ENCODE measurements at regions not wholly inside any gene's neighbourhood (a gene's known extent, or its start where the extent isn't known, plus 50 kb on each side); places are given as distances from the start of the nearest gene placed in this dataset.

- DNase-seq, result no peak
Observed at GRCh38 chr1:60419023-60419422, 345.5 kb upstream of the C1orf87 start.

GRCh38 chr1:60415696-60416095 lies 342.1 kb upstream of the C1orf87 start:
- no peak for DNase-seq

- DNase-seq, result no peak
Observed at GRCh38 chr1:60413091-60413490, 339.5 kb upstream of the C1orf87 start.

- no peak for DNase-seq
Observed at GRCh38 chr1:60411591-60411990, 338.0 kb upstream of the C1orf87 start.

GRCh38 chr1:60402816-60403215 lies 329.2 kb upstream of the C1orf87 start:
- DNase-seq, result no peak

- no peak for DNase-seq
Observed at GRCh38 chr1:60402216-60402615, 328.6 kb upstream of the C1orf87 start.

- DNase-seq, result no peak
Observed at GRCh38 chr1:60394436-60394835, 320.9 kb upstream of the C1orf87 start.

- DNase-seq, result no peak
Observed at GRCh38 chr1:60390593-60391282, 317.2 kb upstream of the C1orf87 start.

GRCh38 chr1:60388092-60388987 lies 314.8 kb upstream of the C1orf87 start:
- DNase-seq, result no peak

GRCh38 chr1:60387175-60387574 lies 313.6 kb upstream of the C1orf87 start:
- DNase-seq, result no peak

- DNase-seq, result no peak
Observed at GRCh38 chr1:60386249-60386648, 312.7 kb upstream of the C1orf87 start.

- no peak for DNase-seq
Observed at GRCh38 chr1:60376196-60376595, 302.6 kb upstream of the C1orf87 start.

- no peak for DNase-seq
Observed at GRCh38 chr1:60374537-60374936, 301.0 kb upstream of the C1orf87 start.

- no peak for DNase-seq
Observed at GRCh38 chr1:60367532-60367931, 294.0 kb upstream of the C1orf87 start.

GRCh38 chr1:60359431-60359830 lies 285.9 kb upstream of the C1orf87 start:
- no peak for DNase-seq

- no peak for DNase-seq
Observed at GRCh38 chr1:60350531-60350930, 277.0 kb upstream of the C1orf87 start.

- DNase-seq, result no peak
Observed at GRCh38 chr1:60348884-60349283, 275.3 kb upstream of the C1orf87 start.

- no peak for DNase-seq
Observed at GRCh38 chr1:60345621-60346020, 272.1 kb upstream of the C1orf87 start.

- no peak for DNase-seq
Observed at GRCh38 chr1:60345049-60345448, 271.5 kb upstream of the C1orf87 start.

- DNase-seq, result no peak
Observed at GRCh38 chr1:60343736-60344135, 270.2 kb upstream of the C1orf87 start.

- no peak for DNase-seq
Observed at GRCh38 chr1:60342569-60342968, 269.0 kb upstream of the C1orf87 start.

- DNase-seq, result no peak
Observed at GRCh38 chr1:60341274-60341673, 267.7 kb upstream of the C1orf87 start.

GRCh38 chr1:60331647-60332046 lies 258.1 kb upstream of the C1orf87 start:
- no peak for DNase-seq

GRCh38 chr1:60329651-60330050 lies 256.1 kb upstream of the C1orf87 start:
- DNase-seq, result no peak

Data from cerebellar nuclear complex (tissue), 1 donor.